ENCODE measurements at regions not wholly inside any gene's neighbourhood (a gene's known extent, or its start where the extent isn't known, plus 50 kb on each side); places are given as distances from the start of the nearest gene placed in this dataset.
A peak's percentile ranks its signal among the peaks of the same experiment; 100 is the strongest.
"Not testable (repeated sequence)": the region's sequence is repeated elsewhere in the genome, so short reads cannot be mapped to it uniquely, and the experiment has no call there.

DNA sequence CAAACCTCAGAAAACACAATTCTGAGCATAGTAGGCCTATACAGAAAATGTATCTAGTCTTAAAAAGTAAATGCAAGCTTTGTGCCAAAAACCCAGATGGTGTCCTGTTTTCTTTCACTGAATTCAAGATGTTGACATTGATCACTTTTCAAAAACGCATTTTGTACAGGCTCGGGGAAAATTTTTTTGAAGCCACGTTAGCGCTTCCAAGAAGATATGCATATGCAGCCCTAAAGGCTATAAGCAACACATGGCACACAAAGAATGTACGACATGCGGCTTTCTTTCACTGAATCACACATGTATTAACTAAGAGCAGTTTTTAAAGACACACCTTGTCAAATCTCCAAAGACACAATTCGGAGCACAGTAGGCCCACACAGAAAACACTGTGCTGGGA is 115.4 kb downstream of the MRPL57 start:
- H3K36me3 Mint-ChIP-seq, result no peaks in the 10 kb centered on the region
- Histone ChIP-seq H3K27me3 (ENCODE audit: insufficient read depth, low read length) (no peaks in the 10 kb centered on the region), H3K9me3 (ENCODE audit: control insufficient read depth in 1 of 2, low read length in 2 of 2) (no peaks in the 10 kb centered on the region), H3K36me3 (ENCODE audit: insufficient read depth, low read length) (no peaks in the 10 kb centered on the region), H3K4me1 (ENCODE audit: insufficient read depth, low read length) (peaks cover 3% of the 10 kb centered on the region), H3K4me3 (ENCODE audit: low read length in 2 of 2) (no peak overlapping the region), H3K27ac (ENCODE audit: low read depth, low read length) (no peak overlapping the region)
- peaks cover 0 to 2% of the 10 kb centered on the region in 2 donors for H3K27me3 Mint-ChIP-seq
- no peaks in the 10 kb centered on the region for H3K9me3 Mint-ChIP-seq
- intact Hi-C loops (cut with micrococcal nuclease), result no loop called here
- DNase-seq, result no peak
- H3K4me1 Mint-ChIP-seq, result peaks cover 0 to under 1% (median 0%) of the 10 kb centered on the region in 4 donors
- CTCF ChIA-PET (ENCODE audit: partially characterized antibody), result interaction anchor here (1.0 to 2.2 kb wide), 3 partner anchors 17 to 185 kb away, joined by 3 to 14 read pairs (median 3); no protein-coding TSS in a partner anchor
- POLR2A ChIA-PET (ENCODE audit: partially characterized antibody), result no interaction called here
- no peak overlapping the region for H3K27ac Mint-ChIP-seq
- H3K4me3 Mint-ChIP-seq, result no peak overlapping the region

DNA sequence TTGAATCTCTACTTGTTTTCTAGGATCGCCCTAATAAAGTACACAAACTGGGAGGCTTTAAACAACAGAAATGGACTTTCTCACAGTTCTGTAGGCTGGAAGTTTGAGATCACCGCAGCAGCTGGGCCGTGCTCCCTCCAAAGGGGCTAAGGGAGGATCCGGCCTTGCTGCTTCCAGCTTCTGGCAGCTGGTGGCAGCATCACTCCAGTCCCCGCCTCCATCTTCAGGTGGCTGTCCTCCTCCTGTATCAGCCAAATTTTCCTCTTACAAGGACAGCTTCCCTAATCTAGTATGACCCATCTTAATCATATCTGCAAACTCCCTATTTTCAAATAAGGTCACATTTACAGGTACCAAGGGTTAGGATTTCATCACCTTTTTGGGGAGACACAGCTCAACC is 120.5 kb downstream of the MRPL57 start:
- H3K36me3 Mint-ChIP-seq, result not testable (repeated sequence)
- H3K4me1 ChIP-seq (ENCODE audit: insufficient read depth, low read length), result peaks cover 24% of the 10 kb centered on the region
- DNase-seq, result peak in 4 of 5 donors; percentile 15 to 33 (median 23)

GRCh38 chr13:21297447-21297846 is 121.0 kb downstream of the MRPL57 start:
- peak overlapping the region; percentile 74 to 89 (median 82) for H3K27ac Mint-ChIP-seq
- DNase-seq, result no peak
- H3K4me3 ChIP-seq (ENCODE audit: low read length in 2 of 2), result peak overlapping the region in 1 of 2 donors; percentile 19
- no peaks in the 10 kb centered on the region for H3K36me3 ChIP-seq (ENCODE audit: insufficient read depth, low read length)
- peak overlapping the region; percentile 80 to 90 (median 83) for H3K4me3 Mint-ChIP-seq
- H3K27ac ChIP-seq (ENCODE audit: low read depth, low read length), result peak overlapping the region; percentile 59
- POLR2A ChIA-PET (ENCODE audit: partially characterized antibody), result interaction anchor here (1.3 to 3.4 kb wide), 5 partner anchors 29 to 180 kb away, joined by 3 to 21 read pairs (median 5); partner anchors contain the start of genes MRPL57, SKA3 and ZDHHC20
- no peaks in the 10 kb centered on the region for H3K27me3 ChIP-seq (ENCODE audit: insufficient read depth, low read length)
- H3K4me1 Mint-ChIP-seq, result peaks cover 10 to 25% (median 18%) of the 10 kb centered on the region in 4 donors
- intact Hi-C loops (cut with micrococcal nuclease), result loop anchor here (1.0 to 5.0 kb wide), 3 partner anchors 182 to 355 kb away; no protein-coding TSS in a partner anchor
- CTCF ChIA-PET (ENCODE audit: partially characterized antibody), result interaction anchor here (0.6 to 7.6 kb wide), 36 partner anchors 11 to 355 kb away, joined by 3 to 235 read pairs (median 4); partner anchors contain the start of genes MICU2, MRPL57, SKA3 and ZDHHC20
- H3K9me3 Mint-ChIP-seq, result no peaks in the 10 kb centered on the region
- H3K4me1 ChIP-seq (ENCODE audit: insufficient read depth, low read length), result peaks cover 24% of the 10 kb centered on the region
- H3K27me3 Mint-ChIP-seq, result no peaks in the 10 kb centered on the region
- no peaks in the 10 kb centered on the region for H3K9me3 ChIP-seq (ENCODE audit: control insufficient read depth in 1 of 2, low read length in 2 of 2)
- H3K36me3 Mint-ChIP-seq, result peaks cover 0 to 5% of the 10 kb centered on the region in 2 donors

More for the DNA sequence above, 120.5 kb downstream of the MRPL57 start:
- not testable (repeated sequence) for H3K9me3 Mint-ChIP-seq; H3K27me3 ChIP-seq (ENCODE audit: insufficient read depth, low read length); H3K4me3 ChIP-seq (ENCODE audit: low read length in 2 of 2); H3K27me3 Mint-ChIP-seq; H3K36me3 ChIP-seq (ENCODE audit: insufficient read depth, low read length); H3K9me3 ChIP-seq (ENCODE audit: control insufficient read depth in 1 of 2, low read length in 2 of 2)
- CTCF ChIA-PET (ENCODE audit: partially characterized antibody), result interaction anchor here (0.7 to 7.6 kb wide), 35 partner anchors 12 to 355 kb away, joined by 3 to 235 read pairs (median 4); partner anchors contain the start of genes MICU2, MRPL57, SKA3 and ZDHHC20
- H3K27ac ChIP-seq (ENCODE audit: low read depth, low read length), result peak overlapping the region; percentile 59
- peak overlapping the region; percentile 52 to 86 (median 77) for H3K27ac Mint-ChIP-seq
- intact Hi-C loops (cut with micrococcal nuclease), result loop anchor here (1.0 to 5.0 kb wide), 3 partner anchors 182 to 355 kb away; no protein-coding TSS in a partner anchor
- H3K4me3 Mint-ChIP-seq, result peak overlapping the region in 7 of 8 donors; percentile 80 to 90 (median 83)
- POLR2A ChIA-PET (ENCODE audit: partially characterized antibody), result interaction anchor here (1.3 to 3.4 kb wide), 5 partner anchors 29 to 180 kb away, joined by 3 to 21 read pairs (median 5); partner anchors contain the start of genes MRPL57, SKA3 and ZDHHC20
- H3K4me1 Mint-ChIP-seq, result peaks cover 10 to 25% (median 18%) of the 10 kb centered on the region in 4 donors

DNA sequence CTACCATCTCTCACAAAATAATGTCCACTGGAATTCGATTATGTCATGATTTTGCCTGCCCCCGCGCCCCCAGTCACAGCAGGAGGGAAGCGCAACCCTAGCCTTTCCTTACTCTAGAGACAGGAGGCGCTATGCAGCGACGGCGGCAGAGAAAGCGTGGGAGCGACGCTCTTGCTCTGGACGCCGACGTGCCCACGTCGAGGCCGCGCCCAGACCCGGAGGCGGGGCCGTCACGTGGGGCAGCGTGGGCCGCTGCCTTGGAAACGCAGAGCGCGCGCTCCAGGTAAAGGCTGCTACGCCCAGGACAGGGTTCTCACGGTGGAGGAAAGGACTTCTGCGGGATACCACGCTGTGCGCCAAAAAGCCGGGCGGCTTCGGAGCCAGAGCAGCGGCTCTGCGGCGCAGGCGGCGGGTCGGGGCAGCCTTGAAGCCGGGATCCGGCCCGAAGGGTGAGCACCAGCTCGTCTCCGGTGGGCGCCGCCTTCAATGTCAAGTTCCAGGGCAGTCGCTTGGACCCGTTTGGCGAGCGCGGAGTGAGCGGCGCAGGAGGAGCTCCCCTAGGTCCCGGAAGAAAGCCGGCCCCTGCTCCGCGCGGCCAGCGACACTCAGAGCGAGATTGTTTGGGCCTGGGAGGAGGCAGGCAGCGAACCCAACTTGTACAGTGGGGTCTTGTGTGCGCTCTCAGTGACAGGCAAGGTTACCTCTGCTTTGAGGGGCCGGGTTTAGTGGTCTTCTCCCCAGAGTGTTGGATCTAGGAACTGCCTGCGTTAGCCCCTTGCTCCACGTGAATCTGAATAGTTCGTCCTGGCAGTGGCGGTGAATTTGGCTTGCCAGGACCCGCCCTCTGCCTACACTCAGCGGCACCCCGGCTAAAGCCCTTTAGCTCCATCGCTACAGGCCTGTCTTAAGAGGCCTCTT is 121.7 kb downstream of the MRPL57 start:
- ChIA-PET POLR2A (ENCODE audit: partially characterized antibody) (interaction anchor here (0.9 to 3.4 kb wide), 7 partner anchors 28 to 306 kb away, joined by 3 to 21 read pairs (median 5); partner anchors contain the start of genes MICU2, MRPL57, SKA3 and ZDHHC20), CTCF (ENCODE audit: partially characterized antibody) (interaction anchor here (0.5 to 7.6 kb wide), 32 partner anchors 10 to 822 kb away, joined by 3 to 235 read pairs (median 4); partner anchors contain the start of genes MICU2, MRPL57 and SKA3)
- Histone ChIP-seq H3K4me3 (ENCODE audit: low read length in 2 of 2) (peak overlapping the region; percentile 55 to 77), H3K27ac (ENCODE audit: low read depth, low read length) (peak overlapping the region; percentile 59), H3K4me1 (ENCODE audit: insufficient read depth, low read length) (peaks cover 24% of the 10 kb centered on the region), H3K27me3 (ENCODE audit: insufficient read depth, low read length) (no peaks in the 10 kb centered on the region), H3K9me3 (ENCODE audit: control insufficient read depth in 1 of 2, low read length in 2 of 2) (no peaks in the 10 kb centered on the region), H3K36me3 (ENCODE audit: insufficient read depth, low read length) (no peaks in the 10 kb centered on the region)
- H3K27ac Mint-ChIP-seq, result peak overlapping the region; percentile 38 to 89 (median 82)
- no peaks in the 10 kb centered on the region for H3K27me3 Mint-ChIP-seq
- no peaks in the 10 kb centered on the region for H3K9me3 Mint-ChIP-seq
- intact Hi-C loops (cut with micrococcal nuclease), result loop anchor here (1.0 to 5.0 kb wide), 8 partner anchors 122 to 731 kb away; partner anchors contain the start of genes FGF9, IFT88, MRPL57 and SKA3
- peak; percentile 84 to 86 (median 85) for DNase-seq
- H3K4me1 Mint-ChIP-seq, result peaks cover 10 to 25% (median 18%) of the 10 kb centered on the region in 4 donors
- H3K4me3 Mint-ChIP-seq, result peak overlapping the region; percentile 80 to 90 (median 83)
- peaks cover 0 to 5% of the 10 kb centered on the region in 2 donors for H3K36me3 Mint-ChIP-seq

GRCh38 chr13:21304256-21304655 is 127.8 kb downstream of the MRPL57 start:
- intact Hi-C loops (cut with micrococcal nuclease), result no loop called here
- peak overlapping the region in 1 of 7 donors; percentile 77 for H3K27ac Mint-ChIP-seq
- ChIA-PET POLR2A (ENCODE audit: partially characterized antibody) (no interaction called here), CTCF (ENCODE audit: partially characterized antibody) (interaction anchor here (0.8 kb wide), 1 partner anchor 173 kb away, joined by 3 read pairs; no protein-coding TSS in a partner anchor)
- DNase-seq, result no peak
- Histone ChIP-seq H3K27ac (ENCODE audit: low read depth, low read length) (no peak overlapping the region), H3K36me3 (ENCODE audit: insufficient read depth, low read length) (no peaks in the 10 kb centered on the region), H3K4me1 (ENCODE audit: insufficient read depth, low read length) (peaks cover 2% of the 10 kb centered on the region), H3K9me3 (ENCODE audit: control insufficient read depth in 1 of 2, low read length in 2 of 2) (no peaks in the 10 kb centered on the region), H3K27me3 (ENCODE audit: insufficient read depth, low read length) (no peaks in the 10 kb centered on the region), H3K4me3 (ENCODE audit: low read length in 2 of 2) (no peak overlapping the region)
- no peaks in the 10 kb centered on the region for H3K9me3 Mint-ChIP-seq
- H3K36me3 Mint-ChIP-seq, result peaks cover 0 to 2% of the 10 kb centered on the region in 2 donors
- H3K4me3 Mint-ChIP-seq, result no peak overlapping the region
- H3K27me3 Mint-ChIP-seq, result no peaks in the 10 kb centered on the region
- peaks cover under 1 to 2% (median 2%) of the 10 kb centered on the region in 4 donors for H3K4me1 Mint-ChIP-seq

- H3K4me1 ChIP-seq (ENCODE audit: insufficient read depth, low read length); H3K4me1 Mint-ChIP-seq; H3K4me3 Mint-ChIP-seq; H3K27ac ChIP-seq (ENCODE audit: low read depth, low read length); POLR2A ChIA-PET (ENCODE audit: partially characterized antibody); H3K27me3 ChIP-seq (ENCODE audit: insufficient read depth, low read length); DNase-seq; H3K9me3 Mint-ChIP-seq; H3K9me3 ChIP-seq (ENCODE audit: control insufficient read depth in 1 of 2, low read length in 2 of 2); H3K36me3 Mint-ChIP-seq; H3K36me3 ChIP-seq (ENCODE audit: insufficient read depth, low read length); intact Hi-C loops (cut with micrococcal nuclease); H3K4me3 ChIP-seq (ENCODE audit: low read length in 2 of 2); H3K27ac Mint-ChIP-seq; H3K27me3 Mint-ChIP-seq: not testable (repeated sequence)
- CTCF ChIA-PET (ENCODE audit: partially characterized antibody), result interaction anchor here (1.1 kb wide), 1 partner anchor 171 kb away, joined by 3 read pairs; no protein-coding TSS in a partner anchor
Observed at GRCh38 chr13:21306300-21307073, 130.0 kb downstream of the MRPL57 start.
